Fibroblast of villous mesenchyme (primary cell): ENCODE measurements at regions not wholly inside any gene's neighbourhood (a gene's known extent, or its start where the extent isn't known, plus 50 kb on each side); places are given as distances from the start of the nearest gene placed in this dataset.
A peak's percentile ranks its signal among the peaks of the same experiment; 100 is the strongest.

Experiments
- DNase-seq: peaks from one replicate; pipeline ENCODE4 v3.0.0-alpha.2; 2010; ENCODE audit warnings: low read depth
- H3K4me3 ChIP-seq: 2 replicates; pipeline ENCODE4 v1.5.1; 2011; ENCODE audit warnings: low read depth, mild to moderate bottlenecking, low read length
- TF ChIP-seq, protein P1 (sequence below): IDR thresholded peaks from 2 replicates; pipeline ENCODE4 v1.5.1; 2012; ENCODE audit warnings: low read depth, mild to moderate bottlenecking, low read length; ENCODE audit not compliant: insufficient read depth

DNA sequence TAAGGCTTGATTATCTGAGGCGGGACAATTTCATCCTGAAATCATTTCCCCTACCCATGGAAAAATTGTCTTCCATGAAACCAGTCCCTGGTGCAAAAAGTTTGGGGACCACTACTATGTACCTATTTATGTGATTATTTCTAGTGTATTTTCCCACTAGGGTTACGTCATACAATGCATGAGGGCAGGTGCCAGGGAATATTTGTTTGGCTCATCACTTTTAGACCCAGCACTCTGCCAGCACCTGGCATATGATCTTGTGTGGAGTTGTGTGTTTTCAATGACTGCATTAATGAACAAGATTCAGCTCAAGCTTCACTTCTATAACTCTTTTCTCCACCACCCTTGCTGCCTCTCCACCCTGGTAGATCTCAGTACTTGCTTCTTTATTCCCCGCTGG is 73.3 kb upstream of the TNKS2 start:
- DNase-seq: no peak
- no peak overlapping the region for H3K4me3 ChIP-seq
- TF ChIP-seq, protein P1, sequence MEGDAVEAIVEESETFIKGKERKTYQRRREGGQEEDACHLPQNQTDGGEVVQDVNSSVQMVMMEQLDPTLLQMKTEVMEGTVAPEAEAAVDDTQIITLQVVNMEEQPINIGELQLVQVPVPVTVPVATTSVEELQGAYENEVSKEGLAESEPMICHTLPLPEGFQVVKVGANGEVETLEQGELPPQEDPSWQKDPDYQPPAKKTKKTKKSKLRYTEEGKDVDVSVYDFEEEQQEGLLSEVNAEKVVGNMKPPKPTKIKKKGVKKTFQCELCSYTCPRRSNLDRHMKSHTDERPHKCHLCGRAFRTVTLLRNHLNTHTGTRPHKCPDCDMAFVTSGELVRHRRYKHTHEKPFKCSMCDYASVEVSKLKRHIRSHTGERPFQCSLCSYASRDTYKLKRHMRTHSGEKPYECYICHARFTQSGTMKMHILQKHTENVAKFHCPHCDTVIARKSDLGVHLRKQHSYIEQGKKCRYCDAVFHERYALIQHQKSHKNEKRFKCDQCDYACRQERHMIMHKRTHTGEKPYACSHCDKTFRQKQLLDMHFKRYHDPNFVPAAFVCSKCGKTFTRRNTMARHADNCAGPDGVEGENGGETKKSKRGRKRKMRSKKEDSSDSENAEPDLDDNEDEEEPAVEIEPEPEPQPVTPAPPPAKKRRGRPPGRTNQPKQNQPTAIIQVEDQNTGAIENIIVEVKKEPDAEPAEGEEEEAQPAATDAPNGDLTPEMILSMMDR: no peak

DNA sequence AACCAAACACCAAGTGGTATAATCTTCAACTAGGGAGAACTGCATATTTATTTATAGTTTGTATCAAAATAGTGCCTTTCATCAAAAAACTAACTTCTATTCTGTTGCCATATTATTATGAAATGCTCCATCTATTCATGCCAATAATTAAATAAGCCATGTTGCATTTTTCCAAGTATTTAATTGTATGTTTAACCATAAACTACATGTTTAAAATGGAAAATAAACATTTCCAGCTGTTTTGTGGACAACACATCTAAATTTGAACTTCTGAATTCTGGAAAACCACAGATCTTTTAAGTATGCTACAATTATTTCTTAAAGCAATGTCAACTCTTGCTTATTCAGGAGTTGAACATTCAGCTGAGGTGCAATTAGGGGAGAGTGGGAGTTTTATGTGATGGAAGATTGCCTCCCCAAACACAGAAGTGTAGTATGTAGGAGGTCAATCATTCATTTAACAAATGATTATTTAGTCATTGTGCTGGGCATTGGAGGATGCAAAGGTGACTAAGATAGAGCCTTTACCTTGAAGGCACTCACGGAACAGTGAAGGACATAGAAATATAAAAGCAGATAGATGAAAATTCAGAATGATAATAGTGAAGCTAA is 80.7 kb upstream of the PPP1R3C start:
- DNase-seq: no peak
- TF ChIP-seq, protein P1: no peak
- no peak overlapping the region for H3K4me3 ChIP-seq

DNA sequence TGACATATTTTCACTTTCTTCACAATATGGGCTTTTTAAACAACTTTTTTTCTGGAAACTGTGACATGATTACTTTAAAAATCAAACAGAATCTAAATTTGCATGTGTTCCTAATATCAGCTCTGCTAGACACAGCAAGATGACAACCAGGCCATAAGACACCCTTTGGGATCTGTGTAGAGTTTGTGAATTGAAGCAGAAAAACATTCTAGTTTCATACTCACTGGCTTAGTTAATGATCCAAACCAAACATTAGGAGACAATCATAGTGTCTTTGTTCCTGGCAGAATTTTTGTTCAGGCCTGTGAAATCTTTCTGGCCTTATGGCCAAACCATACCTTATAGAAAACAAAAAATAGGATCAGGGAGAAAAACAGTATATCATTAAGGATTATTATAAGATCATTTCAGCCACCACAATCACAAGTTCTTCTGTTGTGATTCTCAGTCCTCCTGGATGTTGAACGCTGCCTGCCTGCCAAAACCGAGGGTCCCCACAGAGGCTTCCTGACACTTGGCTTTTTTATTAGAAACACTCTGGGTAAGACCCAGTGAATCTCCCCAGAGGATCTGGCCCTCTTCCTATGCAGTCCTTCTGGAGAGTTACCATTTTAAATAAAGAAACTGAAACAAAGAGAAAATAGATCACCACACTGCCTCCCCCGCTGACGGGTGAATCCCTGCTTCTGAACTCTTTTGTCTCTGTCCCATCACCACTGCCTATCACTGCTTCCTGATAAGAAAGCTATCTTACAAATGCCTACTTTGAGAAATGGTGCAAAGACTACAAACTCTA is 79.2 kb upstream of the PPP1R3C start:
- no peak overlapping the region for H3K4me3 ChIP-seq
- TF ChIP-seq, protein P1: no peak
- no peak for DNase-seq

GRCh38 chr10:91709394-91709798 is 76.5 kb upstream of the PPP1R3C start:
- H3K4me3 ChIP-seq: no peak overlapping the region
- TF ChIP-seq, protein P1: no peak
- DNase-seq: peak; percentile 37

DNA sequence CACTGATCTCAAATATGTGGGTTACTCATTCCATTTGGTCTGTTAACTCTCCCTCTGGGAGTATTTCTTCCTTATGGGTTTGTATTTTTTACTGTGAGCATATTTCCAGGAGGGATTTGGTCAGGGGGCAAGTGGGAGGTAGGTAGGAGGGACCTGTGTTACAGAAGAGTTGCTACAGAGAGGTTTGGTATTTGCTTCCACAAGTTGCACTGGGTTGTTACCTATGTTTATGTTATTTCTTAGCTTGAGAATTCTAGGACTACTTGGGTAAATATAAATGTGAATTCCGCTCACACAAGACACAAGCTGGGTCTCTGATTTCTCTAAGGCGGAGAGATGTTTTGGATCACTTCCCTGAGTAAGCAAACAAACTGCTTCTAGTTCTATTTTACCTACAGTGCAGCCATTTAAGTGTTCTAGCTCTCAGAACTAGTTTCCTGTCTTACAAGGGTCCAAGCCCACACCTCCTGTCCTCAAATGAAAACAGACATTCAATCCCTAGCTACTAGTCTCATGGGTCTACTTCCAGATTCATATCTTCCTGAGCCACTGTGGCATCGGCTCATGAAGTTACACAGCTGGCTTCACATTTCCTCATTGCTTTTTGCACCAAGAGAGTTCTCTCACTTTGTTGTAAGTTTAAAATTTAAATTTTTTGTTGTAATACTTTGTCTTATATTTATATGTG is 75.4 kb upstream of the PPP1R3C start:
- no peak for DNase-seq
- no peak overlapping the region for H3K4me3 ChIP-seq
- TF ChIP-seq, protein P1: no peak

DNA sequence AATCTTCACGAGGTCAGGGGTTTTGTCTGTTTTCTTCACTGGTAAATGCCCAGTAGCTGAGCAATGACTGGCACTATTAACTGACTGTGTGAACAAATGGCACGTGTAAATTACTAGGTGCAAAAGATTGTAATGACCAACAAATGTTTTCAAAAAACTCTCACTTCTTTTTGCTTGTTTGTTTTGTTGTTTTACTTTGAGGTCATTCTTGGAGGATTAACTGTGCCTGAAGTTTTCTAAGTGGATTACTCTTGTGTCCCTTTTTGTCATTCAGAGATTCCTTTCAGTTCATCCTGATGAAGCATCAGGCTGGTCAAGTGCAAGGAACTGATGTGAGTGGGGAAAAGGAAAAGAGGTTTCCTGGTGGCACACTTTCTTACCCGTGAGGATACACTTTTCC is 74.4 kb upstream of the PPP1R3C start:
- DNase-seq: no peak
- TF ChIP-seq, protein P1: no peak
- H3K4me3 ChIP-seq: no peak overlapping the region
